ENCODE measurements at regions not wholly inside any gene's neighbourhood (a gene's known extent, or its start where the extent isn't known, plus 50 kb on each side); places are given as distances from the start of the nearest gene placed in this dataset.

- TF ChIP-seq POLR2A (IDR thresholded peaks at IDR 0.05): no peak
- no peak for TF ChIP-seq CTCF (IDR thresholded peaks at IDR 0.05 in 4 of 5, conservative IDR thresholded peaks at IDR 0.05 in 1 of 5)
These were observed 198.9 kb downstream of the FBXO8 start for GRCh38 chr4:174084542-174084941.
